MM.1S (cell line): ENCODE measurements at regions not wholly inside any gene's neighbourhood (a gene's known extent, or its start where the extent isn't known, plus 50 kb on each side); places are given as distances from the start of the nearest gene placed in this dataset.

Source experiments
- DNase-seq: peaks from one replicate; pipeline ENCODE4 v3.0.0-alpha.2; 2015
- H2AFZ ChIP-seq: fragments of 300-600 bp; sonication (generic); 2 replicates; pipeline ENCODE4 v1.6.0; 2016; ENCODE audit warnings: antibody characterized with exemption, low read length
- H3F3A ChIP-seq: fragments of 300-600 bp; sonication (generic); 2 replicates; pipeline ENCODE4 v1.6.1; 2016; ENCODE audit warnings: mild to moderate bottlenecking, antibody characterized with exemption, low read length, moderate library complexity, mixed read lengths; ENCODE audit not compliant: insufficient read depth
- H3K27ac ChIP-seq: fragments of 300-600 bp; sonication (generic); 2 replicates; pipeline ENCODE4 v1.5.1; 2016; ENCODE audit warnings: mild to moderate bottlenecking, low read length
- H3K27me3 ChIP-seq: fragments of 300-600 bp; sonication (generic); replicated peaks from 2 replicates; pipeline ENCODE4 v1.6.0; 2016; ENCODE audit warnings: low read length; ENCODE audit not compliant: insufficient read depth
- H3K36me3 ChIP-seq: fragments of 300-600 bp; sonication (generic); replicated peaks from 2 replicates; pipeline ENCODE4 v1.6.1; 2016; ENCODE audit warnings: mild to moderate bottlenecking, low read length, mixed read lengths; ENCODE audit not compliant: insufficient read depth
- H3K4me1 ChIP-seq: fragments of 300-600 bp; sonication (generic); 2 replicates; pipeline ENCODE4 v1.6.1; 2016; ENCODE audit warnings: low read length, mixed read lengths
- H3K4me2 ChIP-seq: fragments of 300-600 bp; sonication (generic); 2 replicates; pipeline ENCODE4 v1.6.0; 2016; ENCODE audit warnings: low read depth, low read length
- H3K4me3 ChIP-seq: fragments of 300-600 bp; sonication (generic); 2 replicates; pipeline ENCODE4 v1.5.1; 2016; ENCODE audit warnings: low read length, mixed read lengths
- H3K79me2 ChIP-seq: fragments of 300-600 bp; sonication (generic); 2 replicates; pipeline ENCODE4 v1.6.1; 2016; ENCODE audit warnings: mixed run types, low read length, mixed read lengths
- H3K9ac ChIP-seq: fragments of 300-600 bp; sonication (generic); 2 replicates; pipeline ENCODE4 v1.6.1; 2016; ENCODE audit warnings: low read length, mixed read lengths
- H3K9me2 ChIP-seq: fragments of 300-600 bp; sonication (generic); replicated peaks from 2 replicates; pipeline ENCODE4 v1.6.1; 2016; ENCODE audit warnings: mild to moderate bottlenecking, low read length, mixed read lengths; ENCODE audit not compliant: insufficient read depth
- H3K9me3 ChIP-seq: fragments of 300-600 bp; sonication (generic); replicated peaks from 2 replicates; pipeline ENCODE4 v1.6.1; 2016; ENCODE audit warnings: mild to moderate bottlenecking, low read length, mixed read lengths; ENCODE audit not compliant: insufficient read depth
- H4K20me1 ChIP-seq: fragments of 300-600 bp; sonication (generic); 2 replicates; pipeline ENCODE4 v1.6.1; 2016; ENCODE audit warnings: mild to moderate bottlenecking, low read length, moderate library complexity, mixed read lengths; ENCODE audit not compliant: insufficient read depth
- EZH2 ChIP-seq: fragments of 300-600 bp; sonication (generic); optimal IDR thresholded peaks from 2 replicates; pipeline ENCODE3; 2017; ENCODE audit warnings: low read depth, mild to moderate bottlenecking, antibody characterized with exemption, low read length, mixed read lengths
- EZH2phosphoT487 ChIP-seq: fragments of 300-600 bp; sonication (generic); IDR thresholded peaks from 2 replicates; pipeline ENCODE4 v1.6.1; 2018; ENCODE audit warnings: antibody characterized with exemption, low read length
- TF ChIP-seq, protein P1 (sequence below): fragments of 300-600 bp; sonication (generic); IDR thresholded peaks from 2 replicates; pipeline ENCODE4 v1.5.1; 2016; ENCODE audit warnings: antibody characterized with exemption, low read length, mixed read lengths

DNA sequence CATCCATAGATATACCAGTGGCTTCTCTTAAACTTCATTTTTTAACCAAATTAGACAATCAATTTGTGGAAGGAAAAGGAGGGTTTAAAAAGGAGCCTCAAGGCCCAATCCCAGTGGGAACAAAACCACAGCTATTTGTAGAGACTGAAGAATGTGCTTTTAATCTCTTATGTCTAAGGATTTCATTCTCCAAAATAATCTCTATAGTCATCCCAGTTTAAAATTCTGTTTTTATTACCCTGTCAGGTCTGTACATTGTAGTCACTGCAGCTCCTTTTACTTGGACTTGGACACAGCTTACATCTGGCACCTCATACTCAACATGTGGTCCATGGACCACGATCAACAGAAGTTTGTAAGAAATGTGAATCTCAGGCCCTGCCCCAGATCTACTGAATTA is 152.1 kb upstream of the STMND1 start:
- Histone ChIP-seq H3K4me2 (no peak overlapping the region), H3K9ac (no peak overlapping the region), H4K20me1 (no peaks in the 10 kb centered on the region), H3K79me2 (no peaks in the 10 kb centered on the region), H3K9me3 (no peaks in the 10 kb centered on the region), H2AFZ (no peak overlapping the region), H3K27me3 (no peaks in the 10 kb centered on the region), H3K36me3 (no peaks in the 10 kb centered on the region), H3K9me2 (no peaks in the 10 kb centered on the region), H3K4me1 (no peaks in the 10 kb centered on the region), H3K4me3 (no peak overlapping the region), H3K27ac (no peak overlapping the region), H3F3A (no peaks in the 10 kb centered on the region)
- TF ChIP-seq, protein P1, sequence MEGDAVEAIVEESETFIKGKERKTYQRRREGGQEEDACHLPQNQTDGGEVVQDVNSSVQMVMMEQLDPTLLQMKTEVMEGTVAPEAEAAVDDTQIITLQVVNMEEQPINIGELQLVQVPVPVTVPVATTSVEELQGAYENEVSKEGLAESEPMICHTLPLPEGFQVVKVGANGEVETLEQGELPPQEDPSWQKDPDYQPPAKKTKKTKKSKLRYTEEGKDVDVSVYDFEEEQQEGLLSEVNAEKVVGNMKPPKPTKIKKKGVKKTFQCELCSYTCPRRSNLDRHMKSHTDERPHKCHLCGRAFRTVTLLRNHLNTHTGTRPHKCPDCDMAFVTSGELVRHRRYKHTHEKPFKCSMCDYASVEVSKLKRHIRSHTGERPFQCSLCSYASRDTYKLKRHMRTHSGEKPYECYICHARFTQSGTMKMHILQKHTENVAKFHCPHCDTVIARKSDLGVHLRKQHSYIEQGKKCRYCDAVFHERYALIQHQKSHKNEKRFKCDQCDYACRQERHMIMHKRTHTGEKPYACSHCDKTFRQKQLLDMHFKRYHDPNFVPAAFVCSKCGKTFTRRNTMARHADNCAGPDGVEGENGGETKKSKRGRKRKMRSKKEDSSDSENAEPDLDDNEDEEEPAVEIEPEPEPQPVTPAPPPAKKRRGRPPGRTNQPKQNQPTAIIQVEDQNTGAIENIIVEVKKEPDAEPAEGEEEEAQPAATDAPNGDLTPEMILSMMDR = no peak
- no peak for TF ChIP-seq EZH2phosphoT487
- TF ChIP-seq EZH2 = no peak
- no peak for DNase-seq

DNA sequence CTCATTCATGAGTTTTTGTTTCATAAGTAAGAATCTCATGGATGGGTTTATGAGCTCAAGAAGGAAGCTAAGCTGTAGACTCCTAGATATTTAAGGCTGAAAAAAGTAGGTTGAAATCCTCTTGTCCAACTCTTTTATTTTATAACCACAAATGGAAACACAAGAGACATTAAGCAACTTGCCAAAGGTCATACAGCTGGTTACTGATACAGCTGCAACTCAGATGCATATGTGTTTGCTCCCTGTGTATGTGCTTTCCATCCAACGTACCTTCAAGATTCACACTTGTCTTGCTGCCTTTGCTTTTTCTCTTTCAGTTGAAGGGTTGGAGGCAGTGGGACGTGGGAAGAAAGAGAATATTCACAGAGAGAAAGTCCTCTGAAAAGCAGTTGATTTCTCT is 153.5 kb upstream of the STMND1 start:
- H3K36me3 ChIP-seq = no peaks in the 10 kb centered on the region
- H4K20me1 ChIP-seq = no peaks in the 10 kb centered on the region
- no peak overlapping the region for H3K27ac ChIP-seq
- H3F3A ChIP-seq = no peaks in the 10 kb centered on the region
- H3K27me3 ChIP-seq = no peaks in the 10 kb centered on the region
- H3K9ac ChIP-seq = no peak overlapping the region
- H3K9me3 ChIP-seq = no peaks in the 10 kb centered on the region
- H2AFZ ChIP-seq = no peak overlapping the region
- no peaks in the 10 kb centered on the region for H3K4me1 ChIP-seq
- TF ChIP-seq EZH2phosphoT487 (no peak), EZH2 (no peak)
- TF ChIP-seq, protein P1 = no peak
- no peaks in the 10 kb centered on the region for H3K9me2 ChIP-seq
- no peak for DNase-seq
- H3K79me2 ChIP-seq = no peaks in the 10 kb centered on the region
- H3K4me2 ChIP-seq = no peak overlapping the region
- H3K4me3 ChIP-seq = no peak overlapping the region

DNA sequence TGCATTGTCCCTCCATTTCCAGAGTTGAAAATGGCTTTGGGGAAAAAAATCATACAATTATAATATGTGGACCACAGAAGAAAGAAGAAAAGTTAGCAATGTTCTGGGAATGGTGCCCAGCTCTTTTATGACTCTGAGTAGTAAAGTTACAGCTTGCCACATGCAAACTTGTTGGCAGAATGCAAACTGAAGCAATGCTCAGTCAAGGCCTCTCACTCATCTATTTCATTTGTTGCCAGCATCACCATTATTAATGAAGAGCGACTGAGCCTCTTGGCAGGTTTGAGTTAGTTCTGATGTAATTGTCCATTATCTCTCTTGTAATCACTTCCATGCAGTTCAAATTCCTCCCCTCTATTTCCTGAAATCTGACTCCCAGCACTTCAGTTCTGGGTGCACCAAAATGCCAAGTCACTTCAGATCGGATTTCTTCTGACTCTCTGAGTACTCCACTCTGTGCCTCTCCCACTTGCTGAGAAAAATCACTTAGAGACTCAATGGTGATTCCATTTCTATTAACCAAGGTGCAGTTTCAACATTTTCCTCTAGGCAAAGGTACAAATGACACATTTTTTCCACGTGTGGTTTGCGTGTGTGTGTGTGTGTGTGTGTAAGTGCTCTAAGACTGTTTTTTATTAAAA is 154.4 kb upstream of the STMND1 start:
- Histone ChIP-seq H3K27me3 (no peaks in the 10 kb centered on the region), H3K27ac (no peak overlapping the region), H3K4me3 (no peak overlapping the region), H3F3A (no peaks in the 10 kb centered on the region), H2AFZ (no peak overlapping the region), H3K4me1 (no peaks in the 10 kb centered on the region), H3K9me3 (no peaks in the 10 kb centered on the region), H3K9ac (no peak overlapping the region), H3K79me2 (no peaks in the 10 kb centered on the region), H3K36me3 (no peaks in the 10 kb centered on the region), H3K4me2 (no peak overlapping the region), H3K9me2 (no peaks in the 10 kb centered on the region), H4K20me1 (no peaks in the 10 kb centered on the region)
- TF ChIP-seq EZH2phosphoT487 (no peak), EZH2 (no peak)
- TF ChIP-seq, protein P1 = no peak
- no peak for DNase-seq
